ENCODE measurements at regions not wholly inside any gene's neighbourhood (a gene's known extent, or its start where the extent isn't known, plus 50 kb on each side); places are given as distances from the start of the nearest gene placed in this dataset.

GRCh38 chr2:588074-588645 lies 89.0 kb downstream of the TMEM18 start:
- Histone ChIP-seq H2BK120ac (ENCODE audit: low read depth, low read length) (no peak overlapping the region), H3K27me3 (ENCODE audit: insufficient read depth, low read length, poor library complexity) (no peaks in the 10 kb centered on the region), H2BK15ac (replicated peaks; ENCODE audit: low read depth) (no peak overlapping the region), H3K79me2 (ENCODE audit: control insufficient read depth, insufficient read depth, low read length) (no peaks in the 10 kb centered on the region), H3K23ac (ENCODE audit: low read length) (no peak overlapping the region), H3K18ac (ENCODE audit: low read length) (no peak overlapping the region), H3K4me2 (ENCODE audit: low read length) (no peak overlapping the region), H4K8ac (ENCODE audit: low read depth, low read length) (no peak overlapping the region), H3K79me1 (ENCODE audit: low read length) (no peaks in the 10 kb centered on the region), H2BK5ac (ENCODE audit: low read length) (no peak overlapping the region), H3K36me3 (ENCODE audit: control insufficient read depth, insufficient read depth, low read length) (no peaks in the 10 kb centered on the region), H3K9ac (ENCODE audit: low read length) (no peak overlapping the region), H3K4me1 (ENCODE audit: control insufficient read depth, low read depth, low read length) (no peaks in the 10 kb centered on the region), H3K27ac (ENCODE audit: low read depth, low read length) (no peak overlapping the region), H3K56ac (ENCODE audit: low read length) (no peak overlapping the region), H3K4ac (ENCODE audit: low read depth, low read length) (no peak overlapping the region), H3K4me3 (ENCODE audit: low read length) (no peak overlapping the region), H2AK5ac (ENCODE audit: low read length) (no peak overlapping the region), H4K5ac (ENCODE audit: low read length) (no peak overlapping the region)
- no CpG with 5 or more reads among the region's 17 CpGs for WGBS (ENCODE audit: extremely low coverage, insufficient coverage, low lambda C conversion rate)
- DNase-seq, result no peak

- H3K27ac ChIP-seq (ENCODE audit: low read depth, low read length), result no peak overlapping the region
- no peaks in the 10 kb centered on the region for H3K79me1 ChIP-seq (ENCODE audit: low read length)
- no peak overlapping the region for H3K23ac ChIP-seq (ENCODE audit: low read length)
- H3K4me2 ChIP-seq (ENCODE audit: low read length), result no peak overlapping the region
- no CpG with 5 or more reads among the region's 18 CpGs for WGBS (ENCODE audit: extremely low coverage, insufficient coverage, low lambda C conversion rate)
- no peak overlapping the region for H4K8ac ChIP-seq (ENCODE audit: low read depth, low read length)
- H2BK15ac ChIP-seq (replicated peaks; ENCODE audit: low read depth), result no peak overlapping the region
- H2BK120ac ChIP-seq (ENCODE audit: low read depth, low read length), result no peak overlapping the region
- H3K36me3 ChIP-seq (ENCODE audit: control insufficient read depth, insufficient read depth, low read length), result no peaks in the 10 kb centered on the region
- no peak overlapping the region for H4K5ac ChIP-seq (ENCODE audit: low read length)
- no peak overlapping the region for H3K9ac ChIP-seq (ENCODE audit: low read length)
- no peak overlapping the region for H2AK5ac ChIP-seq (ENCODE audit: low read length)
- H3K4me3 ChIP-seq (ENCODE audit: low read length), result no peak overlapping the region
- H3K4me1 ChIP-seq (ENCODE audit: control insufficient read depth, low read depth, low read length), result no peaks in the 10 kb centered on the region
- H3K79me2 ChIP-seq (ENCODE audit: control insufficient read depth, insufficient read depth, low read length), result no peaks in the 10 kb centered on the region
- no peak overlapping the region for H3K4ac ChIP-seq (ENCODE audit: low read depth, low read length)
- H2BK5ac ChIP-seq (ENCODE audit: low read length), result no peak overlapping the region
- H3K56ac ChIP-seq (ENCODE audit: low read length), result no peak overlapping the region
- H3K18ac ChIP-seq (ENCODE audit: low read length), result no peak overlapping the region
- H3K27me3 ChIP-seq (ENCODE audit: insufficient read depth, low read length, poor library complexity), result no peaks in the 10 kb centered on the region
- DNase-seq, result no peak
These were observed 89.9 kb downstream of the TMEM18 start for GRCh38 chr2:587087-587960.

- WGBS (ENCODE audit: extremely low coverage, insufficient coverage, low lambda C conversion rate), result no CpG with 5 or more reads among the region's 10 CpGs
- H3K27ac ChIP-seq (ENCODE audit: low read depth, low read length), result no peak overlapping the region
These were observed 90.5 kb downstream of the TMEM18 start for GRCh38 chr2:586641-587076.

GRCh38 chr2:584863-585823 lies 92.1 kb downstream of the TMEM18 start:
- H3K56ac ChIP-seq (ENCODE audit: low read length), result no peak overlapping the region
- no peak overlapping the region for H2BK5ac ChIP-seq (ENCODE audit: low read length)
- H3K4me2 ChIP-seq (ENCODE audit: low read length), result no peak overlapping the region
- H2BK15ac ChIP-seq (replicated peaks; ENCODE audit: low read depth), result no peak overlapping the region
- H3K4me3 ChIP-seq (ENCODE audit: low read length), result no peak overlapping the region
- no peaks in the 10 kb centered on the region for H3K36me3 ChIP-seq (ENCODE audit: control insufficient read depth, insufficient read depth, low read length)
- no peak overlapping the region for H4K5ac ChIP-seq (ENCODE audit: low read length)
- no peaks in the 10 kb centered on the region for H3K27me3 ChIP-seq (ENCODE audit: insufficient read depth, low read length, poor library complexity)
- no peak for DNase-seq
- no peak overlapping the region for H3K4ac ChIP-seq (ENCODE audit: low read depth, low read length)
- H3K79me2 ChIP-seq (ENCODE audit: control insufficient read depth, insufficient read depth, low read length), result no peaks in the 10 kb centered on the region
- no peak overlapping the region for H2AK5ac ChIP-seq (ENCODE audit: low read length)
- no peak overlapping the region for H4K8ac ChIP-seq (ENCODE audit: low read depth, low read length)
- H3K27ac ChIP-seq (ENCODE audit: low read depth, low read length), result no peak overlapping the region
- WGBS (ENCODE audit: extremely low coverage, insufficient coverage, low lambda C conversion rate), result no CpG with 5 or more reads among the region's 21 CpGs
- H3K9ac ChIP-seq (ENCODE audit: low read length), result no peak overlapping the region
- H3K18ac ChIP-seq (ENCODE audit: low read length), result no peak overlapping the region
- H3K4me1 ChIP-seq (ENCODE audit: control insufficient read depth, low read depth, low read length), result no peaks in the 10 kb centered on the region
- no peaks in the 10 kb centered on the region for H3K79me1 ChIP-seq (ENCODE audit: low read length)
- no peak overlapping the region for H2BK120ac ChIP-seq (ENCODE audit: low read depth, low read length)
- H3K23ac ChIP-seq (ENCODE audit: low read length), result no peak overlapping the region

More at GRCh38 chr2:586641-587076, 90.5 kb downstream of the TMEM18 start:
- H2BK120ac ChIP-seq (ENCODE audit: low read depth, low read length), result no peak overlapping the region
- no peak overlapping the region for H2BK15ac ChIP-seq (replicated peaks; ENCODE audit: low read depth)
- no peak overlapping the region for H4K8ac ChIP-seq (ENCODE audit: low read depth, low read length)
- no peaks in the 10 kb centered on the region for H3K79me1 ChIP-seq (ENCODE audit: low read length)
- H4K5ac ChIP-seq (ENCODE audit: low read length), result no peak overlapping the region
- no peak for DNase-seq
- no peak overlapping the region for H3K4ac ChIP-seq (ENCODE audit: low read depth, low read length)
- no peaks in the 10 kb centered on the region for H3K36me3 ChIP-seq (ENCODE audit: control insufficient read depth, insufficient read depth, low read length)
- no peak overlapping the region for H3K23ac ChIP-seq (ENCODE audit: low read length)
- no peak overlapping the region for H3K4me3 ChIP-seq (ENCODE audit: low read length)
- no peak overlapping the region for H3K18ac ChIP-seq (ENCODE audit: low read length)
- H3K79me2 ChIP-seq (ENCODE audit: control insufficient read depth, insufficient read depth, low read length), result no peaks in the 10 kb centered on the region
- H2AK5ac ChIP-seq (ENCODE audit: low read length), result no peak overlapping the region
- no peak overlapping the region for H3K56ac ChIP-seq (ENCODE audit: low read length)
- H3K9ac ChIP-seq (ENCODE audit: low read length), result no peak overlapping the region
- no peak overlapping the region for H3K4me2 ChIP-seq (ENCODE audit: low read length)
- no peaks in the 10 kb centered on the region for H3K27me3 ChIP-seq (ENCODE audit: insufficient read depth, low read length, poor library complexity)
- H3K4me1 ChIP-seq (ENCODE audit: control insufficient read depth, low read depth, low read length), result no peaks in the 10 kb centered on the region
- no peak overlapping the region for H2BK5ac ChIP-seq (ENCODE audit: low read length)

- Histone ChIP-seq H3K4me1 (ENCODE audit: control insufficient read depth, low read depth, low read length) (no peaks in the 10 kb centered on the region), H2BK5ac (ENCODE audit: low read length) (no peak overlapping the region), H3K79me2 (ENCODE audit: control insufficient read depth, insufficient read depth, low read length) (no peaks in the 10 kb centered on the region), H3K4me2 (ENCODE audit: low read length) (no peak overlapping the region), H3K23ac (ENCODE audit: low read length) (no peak overlapping the region), H4K8ac (ENCODE audit: low read depth, low read length) (no peak overlapping the region), H3K4me3 (ENCODE audit: low read length) (no peak overlapping the region), H3K56ac (ENCODE audit: low read length) (no peak overlapping the region), H3K79me1 (ENCODE audit: low read length) (no peaks in the 10 kb centered on the region), H3K9ac (ENCODE audit: low read length) (no peak overlapping the region), H2AK5ac (ENCODE audit: low read length) (no peak overlapping the region), H3K27ac (ENCODE audit: low read depth, low read length) (no peak overlapping the region), H2BK120ac (ENCODE audit: low read depth, low read length) (no peak overlapping the region), H2BK15ac (replicated peaks; ENCODE audit: low read depth) (no peak overlapping the region), H3K27me3 (ENCODE audit: insufficient read depth, low read length, poor library complexity) (no peaks in the 10 kb centered on the region), H3K36me3 (ENCODE audit: control insufficient read depth, insufficient read depth, low read length) (no peaks in the 10 kb centered on the region), H4K5ac (ENCODE audit: low read length) (no peak overlapping the region), H3K18ac (ENCODE audit: low read length) (no peak overlapping the region), H3K4ac (ENCODE audit: low read depth, low read length) (no peak overlapping the region)
- no peak for DNase-seq
- no CpG with 5 or more reads among the region's 13 CpGs for WGBS (ENCODE audit: extremely low coverage, insufficient coverage, low lambda C conversion rate)
These were observed 93.5 kb downstream of the TMEM18 start for GRCh38 chr2:583666-584065.

Measured in mesendoderm (in vitro differentiated cells).